Spinal cord (tissue), 9 donors: ENCODE measurements at regions not wholly inside any gene's neighbourhood (a gene's known extent, or its start where the extent isn't known, plus 50 kb on each side); places are given as distances from the start of the nearest gene placed in this dataset.
A peak's percentile ranks its signal among the peaks of the same experiment; 100 is the strongest.

Experiments
- DNase-seq, 6 donors: peaks; one replicate each; pipeline versions ENCODE4 v3.0.0 to v3.0.0-alpha.2; 2013 to 2015; ENCODE audit warnings: low spot score in 6 of 6, low read depth in 4 of 6
- H3K27ac ChIP-seq: one replicate; pipeline ENCODE4 v1.5.1; 2013; ENCODE audit warnings: low read depth, low read length, control low read depth
- H3K27me3 ChIP-seq: one replicate; pipeline ENCODE4 v1.6.1; 2013; ENCODE audit warnings: low read length; ENCODE audit not compliant: control insufficient read depth, insufficient read depth
- H3K36me3 ChIP-seq: one replicate; pipeline ENCODE4 v1.6.1; 2013; ENCODE audit warnings: low read length; ENCODE audit not compliant: control insufficient read depth, insufficient read depth
- H3K4me1 ChIP-seq: one replicate; pipeline ENCODE4 v1.6.1; 2013; ENCODE audit warnings: low read length; ENCODE audit not compliant: control insufficient read depth, insufficient read depth
- H3K4me3 ChIP-seq: one replicate; pipeline ENCODE4 v1.5.1; 2013; ENCODE audit warnings: low read depth, low read length, control low read depth
- H3K9me3 ChIP-seq: one replicate; pipeline ENCODE4 v1.6.1; 2013; ENCODE audit warnings: low read length; ENCODE audit not compliant: control insufficient read depth, insufficient read depth
- WGBS: methylation state at CpG from one replicate; pipeline ENCODE4 v1.1.5; 2013; ENCODE audit warnings: missing lambda C conversion rate; ENCODE audit not compliant: insufficient coverage; 5-methylcytosine and 5-hydroxymethylcytosine counted together
- donor health status: healthy.

DNA sequence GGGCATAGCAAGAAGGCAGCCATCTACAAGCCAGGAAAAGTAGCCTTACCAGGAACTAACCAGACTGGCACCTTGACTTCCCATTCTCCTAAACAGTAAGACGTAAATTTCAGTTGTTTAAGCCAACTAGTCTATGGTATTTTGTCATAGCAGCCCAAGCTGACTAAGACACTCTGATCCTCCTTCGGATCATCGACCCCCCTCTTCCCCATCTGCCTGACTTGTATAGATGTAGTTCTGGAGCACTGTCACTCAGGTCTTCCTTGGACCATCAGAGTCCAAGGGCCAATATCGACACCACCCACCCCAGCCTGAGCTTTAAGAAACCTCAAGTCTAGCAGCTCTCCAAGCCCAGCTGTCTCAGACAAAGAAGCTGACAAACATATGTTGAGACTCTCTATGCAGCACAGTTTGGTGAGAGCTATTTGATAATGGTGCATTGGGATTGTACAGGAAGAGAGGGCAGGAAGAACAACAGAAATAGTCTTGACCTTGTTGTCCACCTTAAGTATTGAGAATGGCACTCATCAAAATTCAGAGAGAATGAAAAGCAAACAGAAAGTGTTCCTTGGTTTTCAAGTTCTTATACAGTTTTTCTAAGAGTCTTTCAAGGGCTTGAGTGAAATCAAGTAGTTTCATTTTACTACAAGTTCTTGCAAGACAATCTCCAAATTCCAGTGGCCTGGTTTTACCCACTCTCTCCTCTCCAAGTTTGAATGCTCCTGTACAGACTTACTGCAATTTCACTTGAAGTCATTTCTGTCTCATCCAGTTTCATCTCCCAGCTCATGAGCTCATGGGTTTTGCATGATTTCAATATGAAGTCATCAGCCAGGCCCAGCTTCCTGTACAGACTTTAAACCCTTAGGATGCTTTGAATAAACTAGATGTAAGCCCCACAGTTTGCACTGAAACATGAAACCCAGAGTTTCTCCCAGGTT lies 122.3 kb upstream of the RAI14 start:
- H3K4me3 ChIP-seq = no peak overlapping the region
- 0% methylated on average over 1 of the region's 4 CpGs for WGBS
- H3K27me3 ChIP-seq = no peaks in the 10 kb centered on the region
- H3K36me3 ChIP-seq = no peaks in the 10 kb centered on the region
- peak overlapping the region; percentile 74 for H3K27ac ChIP-seq
- H3K4me1 ChIP-seq = no peaks in the 10 kb centered on the region
- DNase-seq = no peak
- no peaks in the 10 kb centered on the region for H3K9me3 ChIP-seq

DNA sequence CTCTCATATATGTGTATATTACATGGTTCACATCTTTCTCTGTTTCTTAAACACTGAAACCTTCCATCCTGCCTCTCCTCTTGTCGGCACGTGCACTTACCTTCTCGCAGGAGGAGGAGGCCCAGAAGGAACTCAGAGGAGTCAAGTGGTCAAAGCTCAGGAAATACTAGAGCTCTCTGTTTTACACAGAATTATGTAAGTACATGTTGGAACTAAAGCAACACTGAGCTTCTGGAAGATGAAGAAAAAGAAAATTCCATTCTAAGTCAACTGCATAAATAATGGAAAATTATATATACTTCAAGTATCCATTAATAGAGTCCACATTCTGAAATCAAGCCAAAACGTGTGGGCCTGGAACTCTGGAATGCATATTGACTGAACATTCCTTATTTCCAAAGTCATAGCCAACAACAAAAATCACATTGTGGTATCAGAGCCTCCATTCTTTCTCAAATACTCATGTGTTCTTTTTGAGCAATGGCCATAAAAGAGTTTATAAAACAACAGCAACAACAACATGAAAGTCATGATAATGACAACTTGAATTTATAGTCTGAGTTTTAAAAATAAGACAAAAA lies 121.5 kb upstream of the RAI14 start:
- Histone ChIP-seq H3K9me3 (no peaks in the 10 kb centered on the region), H3K27ac (peak overlapping the region; percentile 74), H3K4me1 (no peaks in the 10 kb centered on the region), H3K4me3 (no peak overlapping the region), H3K36me3 (no peaks in the 10 kb centered on the region), H3K27me3 (no peaks in the 10 kb centered on the region)
- 80% methylated on average over 1 of the region's 4 CpGs for WGBS
- peak in 1 of 6 donors; percentile 36 for DNase-seq

GRCh38 chr5:34535433-34535832 lies 120.7 kb upstream of the RAI14 start:
- H3K27me3 ChIP-seq = no peaks in the 10 kb centered on the region
- 67% methylated on average over 1 of the region's 1 CpG for WGBS

GRCh38 chr5:34535944-34536623 lies 120.0 kb upstream of the RAI14 start:
- Histone ChIP-seq H3K4me1 (no peaks in the 10 kb centered on the region), H3K27ac (no peak overlapping the region), H3K4me3 (no peak overlapping the region), H3K27me3 (no peaks in the 10 kb centered on the region), H3K9me3 (no peaks in the 10 kb centered on the region), H3K36me3 (no peaks in the 10 kb centered on the region)
- DNase-seq = no peak
- no CpG with 5 or more reads among the region's 2 CpGs for WGBS

More at GRCh38 chr5:34535433-34535832, 120.7 kb upstream of the RAI14 start:
- no peaks in the 10 kb centered on the region for H3K4me1 ChIP-seq
- no peak overlapping the region for H3K4me3 ChIP-seq
- no peaks in the 10 kb centered on the region for H3K9me3 ChIP-seq
- H3K36me3 ChIP-seq = no peaks in the 10 kb centered on the region
- peak overlapping the region; percentile 26 for H3K27ac ChIP-seq
- no peak for DNase-seq

DNA sequence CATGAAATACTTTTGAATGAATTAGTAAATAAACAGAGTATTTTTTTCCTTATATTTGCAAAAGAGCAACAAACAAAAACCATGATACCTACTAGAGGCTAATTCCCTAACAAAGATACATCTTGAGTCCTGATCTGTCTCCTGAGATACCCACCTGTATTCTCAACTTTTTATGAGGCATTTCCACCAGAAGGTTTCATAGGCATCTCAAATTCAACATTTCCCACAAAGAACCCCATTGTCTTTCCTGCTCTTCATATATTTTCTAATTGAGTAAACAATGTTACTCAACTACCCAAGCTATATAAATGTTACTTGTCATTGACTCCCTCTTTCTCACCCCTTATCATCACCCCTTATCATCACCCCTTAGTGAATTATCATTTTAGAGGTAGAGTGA lies 119.4 kb upstream of the RAI14 start:
- H3K9me3 ChIP-seq = no peaks in the 10 kb centered on the region
- no peak for DNase-seq

DNA sequence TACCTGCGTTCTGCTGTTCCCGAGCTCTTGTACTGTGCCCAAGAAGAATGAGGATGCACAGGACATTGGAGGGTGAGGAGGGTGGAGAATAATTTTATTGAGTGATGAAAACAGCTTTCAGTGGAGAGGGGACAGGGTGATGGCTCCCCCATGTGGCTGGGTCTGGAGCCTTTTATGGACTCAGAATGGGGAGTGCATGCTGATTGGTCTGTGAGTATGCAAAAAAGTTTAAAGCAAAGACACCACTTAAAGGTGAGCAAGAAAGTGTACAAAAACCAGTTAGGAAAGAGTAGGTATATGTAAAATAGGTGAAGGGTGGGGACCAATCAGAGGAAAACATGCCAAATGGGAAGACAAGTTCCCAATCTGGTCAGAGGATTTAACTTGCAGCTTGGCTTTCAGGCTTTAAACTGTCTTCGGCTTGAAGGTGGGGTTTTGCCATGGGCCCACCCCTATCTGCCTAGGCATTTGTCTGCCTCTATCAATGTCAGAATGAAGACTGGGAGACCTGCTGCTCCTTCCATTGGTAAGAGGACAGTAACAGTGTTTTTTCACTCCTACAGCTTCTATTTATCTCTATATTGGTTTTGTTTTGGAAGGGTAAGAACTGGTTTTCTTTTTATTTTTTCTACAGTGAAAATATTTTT lies 118.0 kb upstream of the RAI14 start:
- H3K27ac ChIP-seq = no peak overlapping the region
- no peaks in the 10 kb centered on the region for H3K36me3 ChIP-seq
- WGBS = 96% methylated on average over 2 of the region's 3 CpGs
- H3K27me3 ChIP-seq = no peaks in the 10 kb centered on the region
- DNase-seq = no peak
- H3K4me1 ChIP-seq = no peaks in the 10 kb centered on the region
- H3K9me3 ChIP-seq = no peaks in the 10 kb centered on the region
- no peak overlapping the region for H3K4me3 ChIP-seq

More for the DNA sequence above, 119.4 kb upstream of the RAI14 start:
- H3K4me1 ChIP-seq = no peaks in the 10 kb centered on the region
- H3K27me3 ChIP-seq = no peaks in the 10 kb centered on the region
- no peaks in the 10 kb centered on the region for H3K36me3 ChIP-seq
- H3K27ac ChIP-seq = no peak overlapping the region
- H3K4me3 ChIP-seq = no peak overlapping the region

DNA sequence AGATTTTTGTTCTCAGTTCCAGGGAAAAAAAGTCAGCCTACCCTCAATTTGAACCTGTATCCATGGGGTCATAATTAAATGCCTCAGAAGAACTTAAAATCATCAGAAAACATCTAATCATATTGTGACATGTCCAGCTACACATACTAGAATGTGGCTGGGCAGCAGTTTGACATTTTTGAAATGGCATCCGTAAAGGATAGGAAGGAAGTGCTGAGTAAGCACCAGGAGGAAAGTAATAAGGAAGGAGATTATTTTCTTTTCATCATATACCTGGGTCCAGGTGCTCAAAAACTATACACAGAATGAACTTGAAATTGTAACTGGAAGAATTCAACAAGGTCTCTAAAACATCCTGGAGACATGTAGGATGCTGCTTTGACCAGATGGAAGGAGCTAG lies 116.9 kb upstream of the RAI14 start:
- no peaks in the 10 kb centered on the region for H3K36me3 ChIP-seq
- no peak overlapping the region for H3K27ac ChIP-seq
- DNase-seq = no peak
- no peaks in the 10 kb centered on the region for H3K27me3 ChIP-seq
- WGBS = no CpG with 5 or more reads among the region's 1 CpG
- no peaks in the 10 kb centered on the region for H3K4me1 ChIP-seq
- no peaks in the 10 kb centered on the region for H3K9me3 ChIP-seq
- no peak overlapping the region for H3K4me3 ChIP-seq

- Histone ChIP-seq H3K4me3 (no peak overlapping the region), H3K4me1 (no peaks in the 10 kb centered on the region), H3K36me3 (no peaks in the 10 kb centered on the region), H3K27ac (no peak overlapping the region), H3K9me3 (peaks cover 2% of the 10 kb centered on the region), H3K27me3 (no peaks in the 10 kb centered on the region)
- DNase-seq = no peak
- WGBS = no CpG with 5 or more reads among the region's 4 CpGs
Measured at GRCh38 chr5:34541067-34541466, 115.1 kb upstream of the RAI14 start.

DNA sequence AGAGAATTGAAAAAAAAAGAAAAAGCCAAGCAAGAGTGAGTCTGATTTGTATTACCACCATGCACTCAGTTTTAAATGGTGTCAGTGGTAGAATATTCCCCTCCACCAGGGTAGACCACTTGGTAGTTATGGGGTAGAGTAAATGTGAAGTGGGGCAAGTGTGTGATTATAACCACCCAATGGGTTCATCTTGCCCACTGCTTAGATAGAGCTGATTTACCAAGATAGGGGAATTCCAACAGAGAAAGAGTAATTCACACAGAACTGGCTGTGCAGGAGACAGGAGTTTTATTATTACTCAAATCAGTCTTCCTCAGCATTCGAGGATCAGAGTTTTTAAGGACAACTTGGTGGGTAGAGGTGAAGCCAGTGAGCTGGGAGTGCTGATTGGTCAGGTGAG lies 113.3 kb upstream of the RAI14 start:
- WGBS = 80% methylated on average over 1 of the region's 1 CpG
- H3K9me3 ChIP-seq = peaks cover 5% of the 10 kb centered on the region
- H3K27ac ChIP-seq = no peak overlapping the region
- H3K4me3 ChIP-seq = no peak overlapping the region
- no peak for DNase-seq
- no peaks in the 10 kb centered on the region for H3K27me3 ChIP-seq
- no peaks in the 10 kb centered on the region for H3K36me3 ChIP-seq
- no peaks in the 10 kb centered on the region for H3K4me1 ChIP-seq
